ENCODE measurements at regions not wholly inside any gene's neighbourhood (a gene's known extent, or its start where the extent isn't known, plus 50 kb on each side); places are given as distances from the start of the nearest gene placed in this dataset.

DNA sequence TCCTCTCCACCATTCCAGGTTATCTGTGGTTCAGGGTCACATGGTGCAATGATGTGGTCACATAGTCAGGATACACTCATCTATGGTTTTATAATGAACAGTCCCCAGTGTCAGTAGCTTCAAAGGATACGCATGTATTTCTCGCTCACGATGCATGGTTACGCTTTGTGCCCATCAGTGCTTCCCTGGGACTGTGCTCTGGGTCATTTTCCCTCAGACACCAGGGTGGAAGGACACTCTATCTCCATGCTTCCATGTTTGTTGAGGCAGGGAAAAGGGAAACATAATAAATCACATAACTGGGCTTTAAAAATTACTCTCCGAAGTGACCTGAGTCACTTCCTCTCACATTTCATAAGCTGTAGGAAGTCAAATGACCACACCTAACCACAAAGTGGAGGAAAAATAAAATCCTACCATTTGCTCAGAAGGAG, 394.8 kb upstream of the NOX3 start:
- TF ChIP-seq, protein P1, sequence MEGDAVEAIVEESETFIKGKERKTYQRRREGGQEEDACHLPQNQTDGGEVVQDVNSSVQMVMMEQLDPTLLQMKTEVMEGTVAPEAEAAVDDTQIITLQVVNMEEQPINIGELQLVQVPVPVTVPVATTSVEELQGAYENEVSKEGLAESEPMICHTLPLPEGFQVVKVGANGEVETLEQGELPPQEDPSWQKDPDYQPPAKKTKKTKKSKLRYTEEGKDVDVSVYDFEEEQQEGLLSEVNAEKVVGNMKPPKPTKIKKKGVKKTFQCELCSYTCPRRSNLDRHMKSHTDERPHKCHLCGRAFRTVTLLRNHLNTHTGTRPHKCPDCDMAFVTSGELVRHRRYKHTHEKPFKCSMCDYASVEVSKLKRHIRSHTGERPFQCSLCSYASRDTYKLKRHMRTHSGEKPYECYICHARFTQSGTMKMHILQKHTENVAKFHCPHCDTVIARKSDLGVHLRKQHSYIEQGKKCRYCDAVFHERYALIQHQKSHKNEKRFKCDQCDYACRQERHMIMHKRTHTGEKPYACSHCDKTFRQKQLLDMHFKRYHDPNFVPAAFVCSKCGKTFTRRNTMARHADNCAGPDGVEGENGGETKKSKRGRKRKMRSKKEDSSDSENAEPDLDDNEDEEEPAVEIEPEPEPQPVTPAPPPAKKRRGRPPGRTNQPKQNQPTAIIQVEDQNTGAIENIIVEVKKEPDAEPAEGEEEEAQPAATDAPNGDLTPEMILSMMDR (IDR thresholded peaks at IDR 0.05; ENCODE audit: low read depth, low read length), result no peak
- TF ChIP-seq, protein P2, sequence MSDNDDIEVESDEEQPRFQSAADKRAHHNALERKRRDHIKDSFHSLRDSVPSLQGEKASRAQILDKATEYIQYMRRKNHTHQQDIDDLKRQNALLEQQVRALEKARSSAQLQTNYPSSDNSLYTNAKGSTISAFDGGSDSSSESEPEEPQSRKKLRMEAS (IDR thresholded peaks at IDR 0.05; ENCODE audit: low read depth, low read length), result no peak
- TF ChIP-seq MYC (IDR thresholded peaks at IDR 0.05; ENCODE audit: low read depth, low read length), result no peak
